ENCODE measurements at regions not wholly inside any gene's neighbourhood (a gene's known extent, or its start where the extent isn't known, plus 50 kb on each side); places are given as distances from the start of the nearest gene placed in this dataset.

GRCh38 chr6:164998297-164998696 lies 311.1 kb downstream of the C6orf118 start:
- H3K27me3 ChIP-seq (ENCODE audit: control insufficient read depth, extremely low read depth, insufficient read depth, low read length), result no peaks in the 10 kb centered on the region
- peaks cover 2% of the 10 kb centered on the region for H3K9me3 ChIP-seq (ENCODE audit: control insufficient read depth, low read depth, low read length)
- no peak for FAIRE-seq
- no peaks in the 10 kb centered on the region for H4K20me1 ChIP-seq (ENCODE audit: control insufficient read depth, extremely low read depth, insufficient read depth, low read length)
- no peak overlapping the region for H3K4me3 ChIP-seq (ENCODE audit: control insufficient read depth in 2 of 3, extremely low read depth in 1 of 3, insufficient read depth in 2 of 3, low read depth in 1 of 3, low read length in 3 of 3)
- DNase-seq (ENCODE audit: low read depth, low spot score), result no peak
- TF ChIP-seq, protein P1, sequence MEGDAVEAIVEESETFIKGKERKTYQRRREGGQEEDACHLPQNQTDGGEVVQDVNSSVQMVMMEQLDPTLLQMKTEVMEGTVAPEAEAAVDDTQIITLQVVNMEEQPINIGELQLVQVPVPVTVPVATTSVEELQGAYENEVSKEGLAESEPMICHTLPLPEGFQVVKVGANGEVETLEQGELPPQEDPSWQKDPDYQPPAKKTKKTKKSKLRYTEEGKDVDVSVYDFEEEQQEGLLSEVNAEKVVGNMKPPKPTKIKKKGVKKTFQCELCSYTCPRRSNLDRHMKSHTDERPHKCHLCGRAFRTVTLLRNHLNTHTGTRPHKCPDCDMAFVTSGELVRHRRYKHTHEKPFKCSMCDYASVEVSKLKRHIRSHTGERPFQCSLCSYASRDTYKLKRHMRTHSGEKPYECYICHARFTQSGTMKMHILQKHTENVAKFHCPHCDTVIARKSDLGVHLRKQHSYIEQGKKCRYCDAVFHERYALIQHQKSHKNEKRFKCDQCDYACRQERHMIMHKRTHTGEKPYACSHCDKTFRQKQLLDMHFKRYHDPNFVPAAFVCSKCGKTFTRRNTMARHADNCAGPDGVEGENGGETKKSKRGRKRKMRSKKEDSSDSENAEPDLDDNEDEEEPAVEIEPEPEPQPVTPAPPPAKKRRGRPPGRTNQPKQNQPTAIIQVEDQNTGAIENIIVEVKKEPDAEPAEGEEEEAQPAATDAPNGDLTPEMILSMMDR (optimal IDR thresholded peaks at IDR 0.05 in 1 of 3, IDR thresholded peaks at IDR 0.05 in 1 of 3, conservative IDR thresholded peaks at IDR 0.05 in 1 of 3; ENCODE audit: extremely low read depth in 1 of 3, insufficient read depth in 2 of 3, low read length in 3 of 3), result no peak
- no peak for TF ChIP-seq EZH2 (IDR thresholded peaks at IDR 0.05; ENCODE audit: low read length)
- no peaks in the 10 kb centered on the region for H3K36me3 ChIP-seq (ENCODE audit: control insufficient read depth in 2 of 2, extremely low read depth in 1 of 2, insufficient read depth in 2 of 2, low read length in 2 of 2)
- H3K9ac ChIP-seq (ENCODE audit: control insufficient read depth, extremely low read depth, insufficient read depth, low read length), result no peak overlapping the region
- H3K79me2 ChIP-seq (ENCODE audit: control insufficient read depth, insufficient read depth, low read length), result no peaks in the 10 kb centered on the region
- no peaks in the 10 kb centered on the region for H3K9me1 ChIP-seq (ENCODE audit: control insufficient read depth, extremely low read depth, insufficient read depth, low read length)
- H2AFZ ChIP-seq (ENCODE audit: control insufficient read depth, low read length), result no peak overlapping the region
- H3K4me2 ChIP-seq (ENCODE audit: control insufficient read depth, extremely low read depth, insufficient read depth, low read depth, low read length), result no peak overlapping the region
- H3K4me1 ChIP-seq (ENCODE audit: control insufficient read depth, extremely low read depth, insufficient read depth, low read length), result no peaks in the 10 kb centered on the region
- no peak overlapping the region for H3K27ac ChIP-seq (ENCODE audit: control insufficient read depth, insufficient read depth, low read length)
- dilution Hi-C loops (cut with MboI; ENCODE audit: extremely low pct_ligation_motif_present, low sequenced_read_pairs), result no loop called here

DNA sequence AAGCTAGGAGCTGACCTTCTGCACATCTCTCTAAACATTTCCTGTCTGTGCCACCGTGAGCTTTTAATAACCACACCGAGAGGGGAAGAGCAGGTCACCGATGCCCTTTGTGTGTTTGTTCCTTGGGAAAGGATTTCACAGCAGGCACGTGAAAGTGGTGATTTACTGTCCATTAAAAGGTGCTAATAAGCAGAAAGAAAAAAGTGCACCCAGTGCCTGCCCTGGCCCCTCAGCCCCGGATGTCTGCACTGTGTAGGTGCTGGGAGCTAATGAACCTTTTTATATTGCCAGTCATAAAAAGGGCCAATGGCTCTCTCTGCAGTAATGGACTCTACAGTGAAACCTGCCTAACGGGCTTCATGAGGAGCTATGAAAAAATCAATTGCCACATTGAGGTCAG lies 312.6 kb downstream of the C6orf118 start:
- H3K4me3 ChIP-seq (ENCODE audit: control insufficient read depth in 2 of 3, extremely low read depth in 1 of 3, insufficient read depth in 2 of 3, low read depth in 1 of 3, low read length in 3 of 3), result no peak overlapping the region
- no peak overlapping the region for H3K4me2 ChIP-seq (ENCODE audit: control insufficient read depth, extremely low read depth, insufficient read depth, low read depth, low read length)
- H3K27me3 ChIP-seq (ENCODE audit: control insufficient read depth, extremely low read depth, insufficient read depth, low read length), result no peaks in the 10 kb centered on the region
- TF ChIP-seq, protein P1 (optimal IDR thresholded peaks at IDR 0.05 in 1 of 3, IDR thresholded peaks at IDR 0.05 in 1 of 3, conservative IDR thresholded peaks at IDR 0.05 in 1 of 3; ENCODE audit: extremely low read depth in 1 of 3, insufficient read depth in 2 of 3, low read length in 3 of 3), result no peak
- TF ChIP-seq EZH2 (IDR thresholded peaks at IDR 0.05; ENCODE audit: low read length), result no peak
- dilution Hi-C loops (cut with MboI; ENCODE audit: extremely low pct_ligation_motif_present, low sequenced_read_pairs), result no loop called here
- H3K36me3 ChIP-seq (ENCODE audit: control insufficient read depth in 2 of 2, extremely low read depth in 1 of 2, insufficient read depth in 2 of 2, low read length in 2 of 2), result no peaks in the 10 kb centered on the region
- no peaks in the 10 kb centered on the region for H4K20me1 ChIP-seq (ENCODE audit: control insufficient read depth, extremely low read depth, insufficient read depth, low read length)
- no peak overlapping the region for H2AFZ ChIP-seq (ENCODE audit: control insufficient read depth, low read length)
- no peaks in the 10 kb centered on the region for H3K9me1 ChIP-seq (ENCODE audit: control insufficient read depth, extremely low read depth, insufficient read depth, low read length)
- FAIRE-seq (no peak), DNase-seq (ENCODE audit: low read depth, low spot score) (no peak)
- H3K9ac ChIP-seq (ENCODE audit: control insufficient read depth, extremely low read depth, insufficient read depth, low read length), result no peak overlapping the region
- H3K27ac ChIP-seq (ENCODE audit: control insufficient read depth, insufficient read depth, low read length), result no peak overlapping the region
- H3K4me1 ChIP-seq (ENCODE audit: control insufficient read depth, extremely low read depth, insufficient read depth, low read length), result no peaks in the 10 kb centered on the region
- no peaks in the 10 kb centered on the region for H3K79me2 ChIP-seq (ENCODE audit: control insufficient read depth, insufficient read depth, low read length)
- no peaks in the 10 kb centered on the region for H3K9me3 ChIP-seq (ENCODE audit: control insufficient read depth, low read depth, low read length)

All from keratinocyte (primary cell).